HepG2 (cell line): ENCODE measurements at regions not wholly inside any gene's neighbourhood (a gene's known extent, or its start where the extent isn't known, plus 50 kb on each side); places are given as distances from the start of the nearest gene placed in this dataset.

Experiments
- CTCF ChIP-seq: sonication (generic); formaldehyde crosslinking; IDR thresholded peaks from 2 replicates; pipeline ENCODE4 v1.5.0; 2020; ENCODE audit warnings: mild to moderate bottlenecking, missing genetic modification reagents, moderate library complexity
- TAF1 ChIP-seq: sonication (generic); formaldehyde crosslinking; IDR thresholded peaks from 2 replicates; pipeline ENCODE4 v1.4.0; 2020; ENCODE audit warnings: missing genetic modification reagents
- ZNF414 ChIP-seq: sonication (generic); formaldehyde crosslinking; IDR thresholded peaks from 2 replicates; pipeline ENCODE4 v1.5.0; 2020; ENCODE audit warnings: missing genetic modification reagents

GRCh38 chrX:147180886-147181285 is 366.3 kb upstream of the CXorf51A start:
- no peak for TF ChIP-seq CTCF (CRISPR knock-in tag)
- TF ChIP-seq TAF1 (CRISPR knock-in tag): no peak
- TF ChIP-seq ZNF414: no peak
